ENCODE measurements at regions not wholly inside any gene's neighbourhood (a gene's known extent, or its start where the extent isn't known, plus 50 kb on each side); places are given as distances from the start of the nearest gene placed in this dataset.
"Not testable (repeated sequence)": the region's sequence is repeated elsewhere in the genome, so short reads cannot be mapped to it uniquely, and the experiment has no call there.

DNA sequence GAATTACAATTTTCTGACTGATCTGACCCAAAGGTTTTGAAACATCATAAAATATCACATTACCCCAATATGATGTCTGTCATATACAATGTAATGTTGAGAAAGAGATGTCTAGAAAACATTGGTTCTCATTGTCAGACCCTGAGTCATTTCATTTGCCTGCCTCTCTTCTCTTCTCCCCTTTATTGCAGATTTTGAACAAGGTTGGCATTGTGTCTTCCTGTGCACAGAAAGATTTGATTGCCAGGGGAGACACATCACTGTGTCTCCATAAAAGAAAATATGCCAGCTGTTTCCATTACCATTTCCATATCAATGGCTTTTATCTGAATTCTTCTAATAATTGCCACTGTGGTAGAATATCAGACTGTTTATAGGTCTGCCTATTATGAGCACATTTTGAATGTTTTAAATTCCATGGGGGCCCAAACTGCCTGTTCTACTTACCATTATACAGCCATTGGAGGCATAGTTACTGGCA is 65.6 kb downstream of the IFI44 start:
- DNase-seq (ENCODE audit: low read depth), result peak; percentile 56

DNA sequence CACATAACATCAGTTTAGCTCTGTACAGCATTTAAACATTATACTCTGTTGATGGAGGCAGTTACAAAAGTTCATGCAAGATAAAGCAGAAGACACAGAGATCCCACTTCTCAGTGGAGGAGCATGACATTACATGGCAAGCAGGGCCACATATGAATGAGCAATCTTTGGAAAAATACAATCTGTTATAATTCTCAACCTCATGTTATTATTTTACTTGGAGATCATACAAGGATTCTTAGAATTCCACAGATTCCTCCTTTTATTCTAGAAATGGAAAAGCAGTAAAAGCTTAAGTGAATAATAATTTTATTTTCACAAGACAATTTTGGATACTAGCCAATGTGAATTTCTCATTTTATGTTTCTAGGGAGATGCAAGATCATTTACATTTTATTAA is 66.6 kb downstream of the IFI44 start:
- DNase-seq (ENCODE audit: low read depth), result peak; percentile 74

DNA sequence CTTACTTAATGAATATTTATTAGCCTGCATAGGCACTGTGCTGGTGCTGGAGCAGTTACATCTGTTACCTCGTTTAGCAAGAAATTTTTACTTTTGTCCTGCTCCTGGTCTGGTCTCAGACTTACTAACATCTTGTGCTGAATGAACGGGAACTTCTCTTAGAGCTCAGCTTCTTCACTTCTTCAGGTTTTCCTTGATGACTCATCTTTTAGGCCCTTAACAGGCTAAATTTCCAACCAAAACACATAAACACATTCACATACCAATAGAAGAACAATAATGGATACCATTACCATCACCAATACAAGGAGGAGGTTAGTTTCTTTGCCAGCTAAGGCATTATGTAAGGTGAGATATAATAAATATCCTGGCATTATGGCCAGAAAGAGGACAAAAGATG is 68.9 kb downstream of the IFI44 start:
- DNase-seq (ENCODE audit: low read depth), result no peak

DNA sequence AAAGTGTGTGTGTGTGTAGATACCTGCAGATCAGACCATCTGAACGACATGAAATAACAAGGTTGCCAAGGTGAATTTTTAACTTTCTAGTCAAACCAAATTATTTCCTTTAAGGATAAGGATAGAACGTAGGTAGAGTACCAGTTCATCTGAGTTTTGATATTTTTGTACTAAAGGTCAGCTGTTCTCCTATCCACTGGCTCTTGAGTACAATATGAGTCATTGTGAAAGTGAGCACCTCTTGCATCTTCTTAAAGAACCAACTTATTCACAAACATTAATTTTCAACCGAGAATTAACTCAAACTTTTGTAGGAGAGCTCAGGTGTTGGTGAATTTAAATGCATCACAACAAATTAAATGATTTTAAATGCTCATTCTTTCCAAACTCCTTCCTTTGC is 71.5 kb downstream of the IFI44 start:
- DNase-seq (ENCODE audit: low read depth), result peak; percentile 53

DNA sequence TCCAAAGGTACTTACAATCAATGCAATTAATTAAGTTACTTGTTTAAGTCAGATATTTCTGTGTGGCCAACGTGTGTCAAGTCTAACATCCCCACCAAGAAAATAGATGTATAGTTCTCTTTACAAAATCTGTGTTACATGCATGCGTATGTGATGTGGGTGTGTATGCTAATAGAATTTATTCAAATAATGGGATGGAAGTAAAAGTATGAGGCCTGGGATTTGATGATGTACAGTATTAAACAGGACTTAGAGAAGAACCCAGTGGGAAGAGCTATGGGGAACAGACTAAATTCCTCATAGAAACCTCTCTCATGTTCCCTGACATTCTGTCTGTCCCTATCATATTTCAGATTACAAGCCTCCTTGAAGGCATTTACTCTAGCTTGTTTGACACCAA is 72.5 kb downstream of the IFI44 start:
- no peak for DNase-seq (ENCODE audit: low read depth)

DNA sequence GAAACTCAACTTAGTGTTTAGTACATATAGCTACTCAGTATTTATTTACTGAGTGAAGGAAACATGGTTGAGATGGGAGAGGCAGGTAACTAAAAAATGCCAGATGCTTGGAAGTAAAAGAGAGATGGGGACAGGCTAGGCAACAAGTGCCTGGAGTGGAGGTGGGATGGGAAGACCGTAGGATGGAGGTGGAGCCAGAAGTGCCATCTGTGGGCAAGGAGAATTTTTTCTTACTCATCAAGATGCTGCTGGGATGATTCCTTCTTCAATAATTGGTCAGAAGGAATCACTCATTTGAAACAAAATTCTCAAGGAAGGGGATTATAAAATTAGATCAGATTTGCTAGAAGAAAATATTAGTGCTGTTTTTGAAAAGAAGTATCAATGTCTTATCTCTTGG is 72.9 kb downstream of the IFI44 start:
- peak; percentile 39 for DNase-seq (ENCODE audit: low read depth)

DNA sequence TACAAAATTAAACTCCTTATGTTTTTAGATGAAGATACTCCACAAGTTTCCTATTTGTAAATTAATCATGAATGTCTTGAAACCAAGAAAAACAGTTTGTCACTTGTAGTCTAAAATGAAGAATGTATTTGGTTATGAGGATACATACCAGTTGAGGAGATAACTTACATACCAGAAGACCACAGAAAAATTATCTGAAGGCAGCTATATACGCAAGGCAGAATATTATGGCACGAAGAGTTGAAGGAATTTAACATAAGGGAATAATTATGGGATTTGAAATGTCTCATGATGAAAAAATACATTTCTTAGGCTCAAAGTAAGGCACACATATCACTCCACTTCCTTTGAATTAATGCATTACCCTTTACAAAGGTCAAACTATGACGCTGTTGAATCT is 73.3 kb downstream of the IFI44 start:
- DNase-seq (ENCODE audit: low read depth), result peak; percentile 54

DNA sequence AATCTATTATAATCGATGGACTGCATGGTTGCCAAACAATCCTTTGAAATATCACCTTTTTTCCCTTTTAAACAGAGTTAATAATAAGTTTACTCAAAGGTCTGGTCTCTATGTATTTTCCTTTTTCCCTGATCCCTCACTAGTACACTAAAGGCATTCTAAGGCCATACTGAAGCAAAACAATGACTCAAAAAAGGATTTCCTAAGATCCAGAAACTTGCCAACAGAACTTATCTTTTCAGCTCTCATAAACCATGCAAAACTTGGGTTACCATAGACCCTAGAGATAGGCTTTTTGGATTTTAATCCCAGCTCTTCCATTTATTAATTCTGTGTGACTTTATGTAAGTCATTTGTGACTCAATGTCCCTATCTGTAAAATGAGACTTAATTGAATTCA is 77.1 kb downstream of the IFI44 start:
- DNase-seq (ENCODE audit: low read depth), result no peak

DNA sequence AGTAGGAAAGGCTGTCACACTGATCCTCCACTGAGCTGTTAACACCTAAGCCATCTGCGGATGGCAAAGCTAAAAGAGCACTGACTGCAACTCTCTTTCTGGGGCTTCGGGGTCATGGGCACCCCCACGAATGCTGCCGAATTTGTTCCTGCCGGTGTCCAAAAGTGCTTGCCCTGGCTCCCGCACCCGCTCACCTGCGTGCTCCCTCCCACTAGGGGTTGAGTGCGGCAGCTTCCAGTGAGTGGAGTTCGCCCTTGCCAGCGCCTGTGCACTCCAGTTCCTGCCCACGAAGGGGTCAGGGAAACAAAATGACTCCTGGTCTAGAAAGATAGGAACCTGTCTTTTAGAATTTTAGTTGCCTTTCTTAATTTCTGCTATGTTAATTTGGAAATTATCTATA is 78.7 kb downstream of the IFI44 start:
- DNase-seq (ENCODE audit: low read depth), result no peak

DNA sequence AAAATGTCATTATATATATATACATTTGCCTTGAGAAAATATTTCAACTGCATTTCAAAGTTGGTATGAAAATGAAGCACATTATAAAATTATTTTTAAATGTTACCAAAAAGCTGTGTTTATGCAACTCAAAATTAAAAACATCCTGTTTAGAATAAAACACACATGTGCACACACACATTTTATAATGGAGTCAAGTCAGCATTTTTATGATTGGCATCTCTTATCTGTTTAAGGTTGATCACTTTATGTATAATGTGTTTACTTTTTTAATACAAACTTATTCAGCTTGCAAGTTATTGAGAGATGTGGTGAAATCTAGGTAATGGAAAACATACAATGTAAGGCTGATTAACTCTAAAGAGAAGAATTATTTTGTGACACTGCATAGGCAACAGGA is 80.4 kb downstream of the IFI44 start:
- DNase-seq (ENCODE audit: low read depth), result no peak

DNA sequence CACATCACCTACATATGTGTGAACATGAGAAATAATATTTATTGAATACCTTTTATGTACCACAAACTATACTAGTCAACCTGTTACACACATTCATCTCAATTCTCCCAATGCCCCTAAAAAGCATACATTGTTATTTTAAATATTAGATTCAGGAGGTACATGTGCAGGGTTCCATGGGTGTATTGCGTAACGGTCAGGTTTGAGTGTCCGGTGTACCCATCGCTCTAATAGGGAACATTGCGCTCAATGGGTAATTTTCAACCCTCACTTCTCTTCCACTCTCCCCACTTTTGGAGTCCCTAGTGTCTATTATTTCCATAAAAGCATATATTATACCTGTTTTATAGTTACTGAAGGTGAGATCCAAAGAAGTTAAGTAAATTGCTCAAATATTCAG is 82.0 kb downstream of the IFI44 start:
- no peak for DNase-seq (ENCODE audit: low read depth)

DNA sequence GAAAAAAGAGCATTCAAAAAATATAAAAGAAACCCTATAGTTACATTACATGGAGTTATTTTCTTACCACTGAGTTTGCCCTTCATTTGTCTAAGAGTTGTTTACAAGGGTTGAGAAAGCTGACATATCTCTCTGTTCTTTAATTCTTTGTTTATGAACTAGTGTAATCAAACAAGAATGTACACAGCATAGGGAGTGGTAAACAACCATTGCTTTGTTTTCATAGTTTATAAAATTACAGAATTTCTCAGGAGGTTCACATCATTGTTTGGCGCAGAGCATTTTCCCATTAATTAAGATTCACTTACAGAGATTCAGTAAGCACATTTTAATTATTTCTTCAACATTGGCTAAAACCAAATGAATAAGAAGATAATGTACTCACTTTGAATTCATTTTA is 87.6 kb downstream of the IFI44 start:
- DNase-seq (ENCODE audit: low read depth), result no peak

DNA sequence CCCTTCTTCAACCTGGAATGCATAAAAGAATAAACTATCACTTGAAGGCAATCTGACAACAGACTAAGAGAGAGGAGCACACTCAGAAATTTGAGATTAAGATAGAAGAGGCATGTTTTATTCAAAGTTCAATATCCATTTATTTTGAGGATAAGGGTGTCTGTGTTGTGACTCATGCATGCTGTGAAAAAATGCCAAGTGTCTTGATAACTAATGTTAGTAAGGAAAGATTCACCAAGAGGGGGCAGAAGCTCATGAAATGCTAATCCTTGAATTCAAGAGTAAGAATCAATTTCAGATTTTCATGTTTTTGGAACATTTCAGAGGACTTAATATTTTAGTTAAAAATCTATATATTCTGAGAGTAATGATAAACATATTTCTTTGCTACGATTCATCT is 94.0 kb downstream of the IFI44 start:
- peak; percentile 68 for DNase-seq (ENCODE audit: low read depth)

DNA sequence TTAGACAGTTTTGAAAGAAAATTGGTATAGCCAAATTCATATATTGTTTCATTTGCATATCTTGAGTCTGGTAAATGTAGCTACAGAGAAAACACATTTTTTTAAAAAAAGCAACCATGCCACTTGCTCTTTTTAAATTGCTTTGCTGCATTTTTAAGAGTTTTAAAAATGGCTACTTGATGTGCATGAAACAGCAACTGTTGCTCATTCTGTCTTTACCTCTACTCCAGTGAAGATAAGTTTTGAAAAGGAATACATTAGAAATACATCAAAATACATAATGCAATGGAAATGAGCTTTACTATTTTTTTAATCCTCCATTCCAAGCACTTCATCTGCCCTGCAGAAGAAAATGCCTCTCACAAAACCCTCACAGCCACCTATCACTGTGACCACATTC is 95.5 kb downstream of the IFI44 start:
- DNase-seq (ENCODE audit: low read depth), result no peak

DNA sequence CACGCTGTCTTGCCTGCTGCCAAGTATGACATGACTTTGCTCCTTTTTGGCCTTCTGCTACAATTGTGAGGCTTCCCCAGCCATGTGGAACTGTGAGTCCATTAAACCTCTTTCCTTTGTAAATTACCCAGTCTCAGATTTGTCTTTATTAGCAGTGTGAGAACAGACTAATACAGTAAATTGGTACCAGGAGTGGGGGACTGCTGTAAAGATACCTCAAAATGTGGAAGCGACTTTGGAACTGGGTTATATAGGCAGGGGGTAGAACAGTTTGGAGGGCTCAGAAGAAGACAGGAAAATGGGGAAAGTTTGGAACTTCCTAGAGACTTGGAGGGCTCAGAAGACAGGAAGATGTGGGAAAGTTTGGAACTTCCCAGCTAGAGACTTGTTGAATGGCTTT is 104.0 kb downstream of the IFI44 start:
- not testable (repeated sequence) for DNase-seq (ENCODE audit: low read depth)

DNA sequence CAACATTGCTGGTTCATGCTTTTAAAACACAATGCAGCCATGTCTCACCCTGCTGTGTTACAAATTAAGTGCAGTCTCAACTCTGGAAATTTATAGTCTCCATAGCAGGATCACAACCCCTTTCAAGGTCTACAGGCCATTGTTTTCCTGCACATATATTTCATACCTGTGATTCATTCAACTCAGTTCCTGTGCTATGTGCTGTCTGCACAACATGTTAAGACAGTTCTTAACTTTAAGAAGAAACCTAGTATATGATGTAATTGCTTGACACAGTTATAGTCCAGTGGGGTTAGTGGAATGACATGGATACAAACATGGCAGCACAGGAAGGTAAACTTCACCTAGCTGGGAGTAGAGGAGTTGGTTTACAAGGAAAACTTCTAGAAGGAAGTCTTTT is 106.4 kb downstream of the IFI44 start:
- DNase-seq (ENCODE audit: low read depth), result no peak

DNA sequence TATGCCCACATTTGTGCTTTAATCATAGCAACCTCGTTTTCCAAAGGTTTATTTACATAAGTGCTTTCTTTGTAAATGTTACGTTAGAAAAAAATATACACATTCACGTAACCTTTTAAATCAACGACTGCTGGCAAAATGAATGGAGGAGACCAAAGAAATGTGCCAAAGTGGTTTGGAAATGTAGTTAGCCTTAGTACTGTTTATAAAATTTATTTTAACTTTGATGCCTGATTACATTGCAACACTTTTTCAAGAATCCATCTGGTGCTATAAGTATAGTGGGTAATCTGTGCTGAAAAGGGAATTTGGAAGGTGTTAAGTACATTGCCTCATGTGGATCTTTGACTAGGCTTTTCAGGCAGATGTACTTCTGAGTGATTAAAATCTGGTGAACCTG is 108.9 kb downstream of the IFI44 start:
- no peak for DNase-seq (ENCODE audit: low read depth)

DNA sequence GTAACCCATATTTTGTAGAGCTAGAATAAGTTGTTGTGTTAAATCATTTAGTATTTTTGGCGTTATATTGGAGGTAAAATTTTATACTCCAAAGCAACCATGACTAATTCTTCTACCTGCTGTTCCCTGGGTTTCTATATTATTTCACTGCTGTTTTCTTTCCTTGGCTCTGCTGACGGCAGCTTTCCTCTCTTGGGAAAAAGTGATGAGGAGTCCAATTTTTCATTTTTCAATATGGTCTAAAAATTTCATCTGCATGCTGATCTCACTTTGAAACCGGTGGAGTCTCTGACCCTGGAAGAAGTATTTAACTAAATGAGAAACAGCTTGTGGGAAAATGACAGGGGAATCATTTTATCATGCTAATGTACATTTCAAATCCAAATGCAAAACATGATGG is 110.2 kb downstream of the IFI44 start:
- no peak for DNase-seq (ENCODE audit: low read depth)

DNA sequence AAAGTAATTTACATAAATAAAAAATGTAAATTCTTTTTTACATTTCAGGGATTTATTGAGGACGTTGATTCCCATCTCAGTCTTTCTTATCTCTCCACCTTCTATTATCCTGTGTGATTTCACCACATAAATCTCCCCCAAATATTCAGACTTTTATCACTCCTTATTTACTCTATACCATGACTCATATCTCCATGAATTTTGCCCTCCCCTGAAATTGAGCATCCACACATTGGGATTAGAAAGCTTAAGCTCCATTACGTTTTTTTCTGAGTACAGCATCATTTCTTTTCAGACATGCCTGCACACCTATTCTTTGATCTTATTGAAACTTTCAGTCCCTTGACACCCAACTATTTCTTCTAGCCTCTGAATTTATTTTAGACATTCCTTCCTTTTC is 111.2 kb downstream of the IFI44 start:
- DNase-seq (ENCODE audit: low read depth), result peak; percentile 29

DNA sequence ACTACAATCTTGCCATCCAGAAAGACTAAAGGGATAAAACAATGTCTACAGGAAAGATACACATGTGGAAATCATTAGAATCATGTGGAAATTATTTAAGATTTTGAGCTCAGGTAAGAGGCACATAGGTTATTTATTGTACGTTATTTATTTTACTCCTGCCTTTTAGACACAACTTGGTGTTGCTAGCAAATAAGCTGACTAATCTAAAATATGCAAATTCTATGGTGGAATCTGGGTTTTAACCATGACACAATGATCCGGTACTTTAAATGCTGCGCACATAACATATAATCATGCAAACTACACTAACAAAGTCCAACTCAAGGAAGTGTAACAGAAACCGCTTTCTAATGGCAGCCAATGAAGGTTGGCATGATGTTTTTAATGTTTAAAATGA is 112.5 kb downstream of the IFI44 start:
- DNase-seq (ENCODE audit: low read depth), result no peak

DNA sequence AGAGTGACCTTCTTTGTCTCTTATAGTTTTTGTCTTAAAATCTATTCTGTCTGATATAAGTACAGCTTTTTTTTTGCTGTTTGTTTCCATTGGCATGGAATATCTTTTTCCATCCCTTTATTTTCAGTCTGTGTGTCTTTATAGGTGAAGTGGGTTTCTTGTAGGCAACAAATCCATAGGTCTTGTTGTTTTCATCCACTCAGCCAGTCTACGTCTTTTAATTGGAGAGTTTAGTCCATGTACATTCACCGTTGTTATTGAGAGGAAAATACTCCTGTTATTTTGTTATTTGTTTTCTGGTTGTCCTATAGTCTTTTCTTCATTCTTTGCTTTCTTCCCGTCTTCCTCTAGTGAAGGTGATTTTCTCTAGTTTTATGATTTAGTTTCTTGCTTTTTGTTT is 115.9 kb downstream of the IFI44 start:
- no peak for DNase-seq (ENCODE audit: low read depth)

DNA sequence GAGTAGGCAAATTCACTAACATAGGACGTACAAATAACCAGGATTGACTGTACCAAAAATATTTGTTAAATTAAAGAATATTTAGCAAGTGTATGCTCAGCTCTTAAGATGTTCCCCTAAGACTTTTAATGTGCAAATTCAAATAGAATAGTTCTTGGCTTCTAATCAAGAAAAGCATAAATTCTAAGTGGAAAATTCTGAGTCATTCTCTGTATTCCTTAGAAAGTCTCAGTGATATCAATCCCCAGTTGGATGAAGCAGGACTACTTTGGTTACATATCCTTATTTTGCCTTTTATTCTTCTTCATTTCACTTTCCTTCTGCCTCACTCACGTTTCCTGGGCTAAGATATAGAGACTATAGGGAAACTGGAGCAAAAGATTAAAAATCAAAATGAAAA is 130.2 kb downstream of the IFI44 start:
- DNase-seq (ENCODE audit: low read depth), result peak; percentile 70

DNA sequence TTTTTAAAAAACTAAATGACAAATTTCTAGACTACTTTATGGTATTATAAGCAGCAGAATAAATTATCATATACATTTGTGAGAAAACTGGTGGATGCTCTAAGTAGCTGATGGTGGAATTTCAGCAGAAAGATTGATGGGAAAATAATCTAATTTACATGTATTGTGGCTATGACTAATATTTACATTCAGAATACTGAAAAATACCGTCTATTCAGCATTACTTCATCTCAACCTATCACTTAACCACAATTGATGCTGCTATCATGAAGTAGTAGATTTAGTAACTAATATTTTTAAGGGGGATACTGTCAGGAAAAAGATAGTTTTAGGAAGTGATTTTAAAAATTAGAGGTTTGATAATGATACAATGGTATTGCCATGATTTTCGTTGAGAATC is 137.9 kb downstream of the IFI44 start:
- no peak for DNase-seq (ENCODE audit: low read depth)

DNA sequence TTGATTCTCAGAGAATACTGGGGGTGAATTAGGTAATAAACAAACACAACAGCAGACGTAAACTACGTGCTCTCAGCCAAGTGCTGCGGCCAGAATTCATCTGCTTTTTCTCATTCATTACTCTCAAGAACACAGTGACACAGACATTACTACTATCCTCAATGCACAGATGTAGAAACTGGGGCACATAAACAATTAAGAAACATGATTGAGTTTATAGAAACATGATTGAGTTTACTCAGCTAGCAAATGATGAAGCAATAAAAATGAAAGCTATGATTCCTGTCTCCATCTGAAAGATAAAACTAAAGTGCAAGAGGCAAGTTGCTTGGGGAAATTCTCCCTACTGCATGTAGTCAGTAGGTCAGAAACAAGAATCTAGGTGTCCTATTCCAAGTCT is 140.5 kb downstream of the IFI44 start:
- no peak for DNase-seq (ENCODE audit: low read depth)

DNA sequence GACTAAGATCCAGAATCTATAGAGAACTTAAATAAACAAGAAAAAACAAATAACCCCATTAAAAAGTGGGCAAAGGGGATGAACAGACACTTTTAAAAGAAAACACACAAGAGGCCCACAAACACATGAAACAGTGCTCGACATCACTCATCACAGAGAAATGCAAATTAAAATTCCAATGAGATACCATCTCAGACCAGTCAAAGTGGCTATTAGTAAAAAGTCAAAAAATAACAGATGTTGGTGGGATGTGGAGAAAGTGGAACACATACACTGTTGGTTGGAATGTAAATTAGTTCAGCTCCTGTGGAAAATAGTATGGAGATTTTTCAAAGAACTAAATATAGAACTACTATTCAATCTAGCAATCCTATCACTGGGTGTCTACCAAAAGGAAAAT is 143.1 kb downstream of the IFI44 start:
- no peak for DNase-seq (ENCODE audit: low read depth)

All from LHCN-M2 (cell line).